GM19023 (cell line): ENCODE measurements at regions not wholly inside any gene's neighbourhood (a gene's known extent, or its start where the extent isn't known, plus 50 kb on each side); places are given as distances from the start of the nearest gene placed in this dataset.
"Not testable (repeated sequence)": the region's sequence is repeated elsewhere in the genome, so short reads cannot be mapped to it uniquely, and the experiment has no call there.

Experiments
- ATAC-seq: cut with Tn5 transposase; IDR thresholded peaks from one replicate; pipeline ENCODE4 v1.9.1; 2021; ENCODE audit warnings: mild to moderate bottlenecking, moderate library complexity; ENCODE audit not compliant: unreplicated experiment

- no peak for ATAC-seq
These were observed 531.3 kb downstream of the RFC3 start for GRCh38 chr13:34349091-34349722.

- no peak for ATAC-seq
These were observed 532.7 kb downstream of the RFC3 start for GRCh38 chr13:34350671-34351070.

GRCh38 chr13:34351134-34351533 is 533.2 kb downstream of the RFC3 start:
- ATAC-seq: no peak

- no peak for ATAC-seq
These were observed 535.0 kb downstream of the RFC3 start for GRCh38 chr13:34352958-34353357.

DNA sequence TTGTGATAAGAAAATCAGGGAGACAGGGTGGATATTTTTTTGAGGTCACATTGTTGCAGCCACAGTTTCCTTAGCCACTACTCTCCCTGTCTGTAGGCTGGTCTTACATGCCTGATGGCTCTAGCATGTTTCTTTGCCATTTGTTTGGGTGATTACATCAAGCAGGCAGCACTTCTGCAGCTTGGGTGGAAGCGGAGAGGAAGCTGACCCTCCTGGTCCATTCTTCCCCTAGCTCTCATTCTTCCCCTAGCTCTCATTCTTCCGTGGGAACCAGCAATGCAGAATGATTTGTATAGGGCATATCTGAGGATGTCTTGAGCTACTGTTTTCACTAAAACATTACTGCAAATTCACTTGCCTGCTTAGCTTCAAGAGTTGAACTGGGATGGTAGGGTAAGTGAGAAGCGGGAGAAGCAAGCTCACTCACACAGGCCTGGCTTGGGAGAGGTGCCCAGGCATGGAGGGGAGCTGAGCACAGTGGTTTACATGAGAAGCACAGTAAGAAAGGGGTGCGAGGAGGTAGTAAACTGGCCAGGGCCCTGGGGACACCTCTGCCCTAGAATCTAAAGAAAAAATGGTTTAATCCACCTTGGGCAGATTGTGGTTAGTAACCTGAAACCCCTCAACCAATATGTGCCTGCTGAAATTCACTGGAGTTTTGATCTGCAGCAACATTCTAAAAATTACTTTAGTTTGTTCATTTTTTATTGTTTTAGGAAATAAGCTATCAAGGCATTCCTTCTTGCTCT is 538.9 kb downstream of the RFC3 start:
- no peak for ATAC-seq

GRCh38 chr13:34357435-34358232 is 539.7 kb downstream of the RFC3 start:
- ATAC-seq: no peak

GRCh38 chr13:34358811-34359513 is 541.0 kb downstream of the RFC3 start:
- ATAC-seq: no peak

DNA sequence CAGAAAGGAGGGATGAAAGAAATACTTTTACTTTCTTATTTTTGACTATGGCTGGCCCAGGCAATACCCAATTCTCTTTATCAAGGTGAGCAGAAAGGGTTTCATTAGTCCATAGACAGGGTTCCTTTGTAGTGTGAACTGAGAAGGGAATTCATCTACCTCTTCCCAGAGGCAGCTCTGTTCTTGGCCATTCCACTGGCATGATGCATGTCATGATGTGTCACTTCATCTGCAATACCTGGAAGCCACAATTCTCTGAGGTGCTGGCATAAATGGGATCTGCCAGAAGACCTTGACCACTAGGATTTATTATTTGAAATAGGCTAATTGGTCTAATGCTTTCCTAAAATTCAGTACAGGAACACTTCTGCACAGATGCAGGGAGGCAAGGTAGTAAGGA is 542.8 kb downstream of the RFC3 start:
- ATAC-seq: no peak

DNA sequence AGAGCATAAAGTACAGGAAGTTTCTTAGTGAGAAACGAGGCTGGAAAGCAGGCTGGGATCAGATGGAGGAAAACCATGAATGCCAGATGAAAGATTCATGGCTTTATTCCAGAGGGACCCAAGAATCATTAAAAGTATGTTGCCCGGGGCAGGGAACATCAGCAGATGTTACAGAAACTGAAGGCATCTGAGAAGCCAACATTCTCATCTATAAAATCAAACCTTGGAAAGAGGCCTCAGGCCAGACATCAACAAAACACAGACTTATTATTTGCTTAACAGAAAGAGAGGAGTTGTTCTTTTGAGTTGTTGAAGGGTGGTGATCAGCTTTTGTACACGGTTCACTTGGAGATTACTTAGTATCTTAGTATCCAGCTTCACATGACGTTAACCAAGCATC is 543.6 kb downstream of the RFC3 start:
- ATAC-seq: no peak

GRCh38 chr13:34363266-34363665 is 545.3 kb downstream of the RFC3 start:
- ATAC-seq: no peak

DNA sequence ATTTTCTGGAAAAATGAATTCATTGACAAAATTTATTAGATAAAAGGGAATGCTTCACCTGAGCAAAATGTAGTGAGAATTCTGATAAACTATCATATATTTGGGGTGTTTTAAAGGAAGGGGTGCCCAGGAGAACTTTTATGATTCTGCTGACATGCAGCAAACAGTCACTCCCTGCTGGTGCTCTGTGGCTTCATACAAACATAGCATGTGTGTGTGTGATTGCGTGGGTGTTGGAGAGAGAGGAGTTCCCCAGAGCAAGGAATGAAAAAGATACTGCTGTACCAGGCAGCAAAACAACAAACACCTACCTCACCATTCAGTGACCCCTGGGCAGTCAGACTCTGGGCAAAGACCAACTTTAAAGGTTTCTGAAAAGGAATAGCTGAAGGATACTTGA is 546.7 kb downstream of the RFC3 start:
- no peak for ATAC-seq

DNA sequence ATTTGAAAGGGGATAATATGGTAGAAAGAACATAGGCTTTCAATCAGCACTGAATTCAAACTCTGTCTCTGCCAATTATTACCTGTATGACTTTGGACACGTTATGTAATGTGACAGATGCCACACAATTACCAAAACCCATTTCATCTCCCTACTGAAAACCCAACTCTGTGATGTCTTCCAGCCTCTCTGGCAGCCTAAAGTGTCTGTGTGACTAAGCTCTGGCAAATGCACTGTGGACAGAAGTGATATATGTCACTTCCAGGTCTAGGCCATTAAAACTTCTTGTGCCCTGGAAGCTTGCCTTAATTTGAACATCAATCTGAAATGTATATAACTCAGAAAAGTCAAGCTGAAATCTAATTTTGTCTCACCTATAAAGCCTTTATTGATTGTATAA is 552.0 kb downstream of the RFC3 start:
- ATAC-seq: no peak

GRCh38 chr13:34371108-34371507 is 553.2 kb downstream of the RFC3 start:
- ATAC-seq: no peak

DNA sequence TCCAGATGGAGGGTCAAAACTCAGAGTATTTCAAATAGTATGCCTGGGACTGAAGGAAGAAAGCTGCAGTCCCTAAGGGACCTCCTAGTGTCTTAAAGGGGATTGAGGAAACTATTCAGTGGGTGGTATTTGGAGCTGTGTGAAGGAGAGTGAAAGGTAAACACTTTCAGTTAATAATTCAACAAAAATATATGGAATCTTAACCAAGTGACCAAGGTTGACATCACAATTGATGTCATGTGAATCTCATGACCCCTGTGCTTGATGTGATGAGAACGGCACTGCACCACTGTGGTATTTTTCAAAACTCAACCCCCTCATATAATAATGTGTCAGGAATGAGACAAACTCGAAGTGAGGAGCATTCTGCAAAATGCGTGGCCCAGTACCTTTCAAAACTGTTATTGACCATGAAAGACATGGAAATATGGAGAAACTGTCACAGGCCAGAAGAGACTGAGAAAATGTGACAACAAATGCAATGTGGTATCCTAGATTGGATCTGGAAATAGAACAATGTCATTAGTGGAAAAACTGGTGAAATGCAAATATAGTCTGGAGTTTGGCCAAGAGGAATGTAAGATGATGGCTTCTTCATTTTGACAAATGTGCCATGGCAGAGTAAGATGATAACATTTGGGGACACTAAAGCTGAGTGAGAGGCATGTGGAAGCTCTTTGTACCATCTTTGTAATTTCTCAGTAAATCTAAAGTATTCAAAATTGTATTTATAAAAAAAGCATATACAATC is 553.9 kb downstream of the RFC3 start:
- no peak for ATAC-seq

- ATAC-seq: no peak
These were observed 554.6 kb downstream of the RFC3 start for GRCh38 chr13:34372581-34372980.

DNA sequence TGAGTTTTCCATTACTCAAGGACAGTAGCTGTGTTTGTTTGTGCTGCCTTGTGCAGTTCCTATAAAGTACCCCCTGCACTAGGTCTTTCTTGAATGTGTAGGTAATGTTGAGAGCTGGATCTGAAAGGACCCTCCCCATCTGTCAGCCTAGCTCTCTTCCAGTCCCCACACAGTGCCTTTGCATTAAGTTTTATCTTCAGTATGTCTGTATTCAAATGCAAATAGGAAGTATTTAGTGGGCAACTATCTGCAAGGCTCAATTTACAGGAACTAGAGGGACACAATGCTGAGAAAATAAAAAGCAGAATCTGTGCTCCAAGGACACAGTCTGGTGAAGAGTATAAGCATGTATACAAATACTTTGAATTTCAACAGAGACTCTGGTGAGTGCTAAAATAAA is 558.5 kb downstream of the RFC3 start:
- ATAC-seq: no peak

DNA sequence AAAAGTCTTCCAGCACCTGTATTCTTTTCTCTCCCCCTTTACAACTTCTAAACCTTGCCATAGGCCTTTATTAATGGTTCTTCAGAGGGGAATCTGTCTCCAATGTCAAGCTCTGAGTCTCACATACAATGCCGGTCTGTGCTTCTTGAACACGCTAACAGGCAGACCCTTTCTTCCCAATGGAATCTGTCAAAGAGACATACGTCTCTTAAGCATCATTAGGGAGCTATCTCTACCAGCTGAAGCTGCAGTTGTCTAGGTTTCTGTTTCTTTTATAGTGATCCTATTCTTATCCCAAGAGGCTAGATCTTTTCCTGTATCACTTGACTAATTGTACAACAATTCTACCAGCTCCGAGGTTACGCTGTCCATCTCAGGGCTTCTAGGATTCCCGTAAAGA is 560.8 kb upstream of the NBEA start:
- no peak for ATAC-seq

DNA sequence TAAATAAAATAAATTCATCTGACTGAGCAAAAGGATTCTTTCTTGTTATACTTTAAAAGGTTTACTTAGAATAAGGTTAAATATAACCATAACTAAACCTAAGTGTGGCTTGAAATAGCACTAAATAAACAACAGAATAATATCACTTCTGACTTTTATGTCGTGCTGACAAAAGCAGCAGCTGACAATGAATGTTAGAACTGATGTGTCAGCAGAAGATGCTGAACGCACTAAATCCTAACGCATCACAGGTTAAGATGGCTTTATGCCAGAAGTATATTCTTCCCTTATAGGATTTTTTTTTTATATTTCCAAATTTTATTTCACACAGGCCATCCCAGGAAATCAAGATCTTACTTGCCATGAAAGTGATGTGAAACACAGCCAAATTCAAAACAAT is 558.3 kb upstream of the NBEA start:
- ATAC-seq: no peak

DNA sequence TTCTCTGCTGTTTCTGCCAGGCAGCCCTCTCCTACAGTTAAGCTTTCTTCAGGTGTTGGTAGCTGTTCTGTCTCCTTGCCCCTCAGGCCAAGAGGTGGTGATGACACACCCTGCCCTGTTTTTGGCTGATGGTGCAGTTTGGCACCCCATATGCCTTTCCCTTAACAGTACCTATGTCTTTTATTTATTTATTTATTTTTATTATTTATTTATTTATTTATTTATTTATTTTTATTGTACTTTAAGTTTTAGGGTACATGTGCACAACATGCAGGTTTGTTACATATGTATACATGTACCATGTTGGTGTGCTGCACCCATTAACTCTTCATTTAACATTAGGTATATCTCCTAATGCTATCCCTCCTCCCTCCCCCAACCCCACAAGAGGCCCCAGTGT is 555.8 kb upstream of the NBEA start:
- not testable (repeated sequence) for ATAC-seq

- ATAC-seq: no peak
These were observed 551.0 kb upstream of the NBEA start for GRCh38 chr13:34391076-34391475.

GRCh38 chr13:34401696-34402095 is 540.4 kb upstream of the NBEA start:
- ATAC-seq: no peak
